Lung (tissue), 11 donors: ENCODE measurements at regions not wholly inside any gene's neighbourhood (a gene's known extent, or its start where the extent isn't known, plus 50 kb on each side); places are given as distances from the start of the nearest gene placed in this dataset.

Experiments used
- ATAC-seq: fragments of 200-7000 bp; cut with Tn5 transposase; one replicate; pipeline ENCODE4 v1.9.1; 2020; ENCODE audit warnings: moderate number of reproducible peaks; ENCODE audit not compliant: insufficient read depth, low FRiP score
- DNase-seq, 3 donors: peaks; one replicate each; pipeline ENCODE4 v3.0.0-alpha.2; 2013 to 2017
- H3K27ac ChIP-seq, 2 donors: one replicate each; pipeline ENCODE4 v1.5.1; 2013; ENCODE audit warnings: mild to moderate bottlenecking in 2 of 2, moderate library complexity in 2 of 2, control low read depth in 1 of 2, inconsistent platforms in 1 of 2, low read depth in 1 of 2, low read length in 1 of 2
- H3K27me3 ChIP-seq, 3 donors: one replicate each; pipeline ENCODE4 v1.5.1; 2013; ENCODE audit warnings: low read length in 2 of 3; ENCODE audit not compliant: control insufficient read depth in 3 of 3, insufficient read depth in 3 of 3
- H3K36me3 ChIP-seq, 4 donors: one replicate each; pipeline ENCODE4 v1.5.1; 2013; ENCODE audit warnings: low read length in 4 of 4, mild to moderate bottlenecking in 1 of 4, moderate library complexity in 1 of 4; ENCODE audit not compliant: control insufficient read depth in 4 of 4, insufficient read depth in 4 of 4
- H3K4me1 ChIP-seq, 5 donors: one replicate each; pipeline ENCODE4 v1.5.1; 2013; ENCODE audit warnings: low read length in 5 of 5, mild to moderate bottlenecking in 2 of 5, moderate library complexity in 1 of 5; ENCODE audit not compliant: control insufficient read depth in 5 of 5, insufficient read depth in 5 of 5
- H3K4me3 ChIP-seq: one replicate; pipeline ENCODE4 v1.5.1; 2013; ENCODE audit warnings: mild to moderate bottlenecking, control low read depth, moderate library complexity
- H3K9ac ChIP-seq, 2 donors: one replicate each; pipeline ENCODE4 v1.5.1; 2013; ENCODE audit warnings: low read length in 2 of 2, control low read depth in 1 of 2; ENCODE audit not compliant: insufficient read depth in 1 of 2
- H3K9me3 ChIP-seq, 4 donors: one replicate each; pipeline ENCODE4 v1.5.1; 2013; ENCODE audit warnings: low read length in 3 of 4, mild to moderate bottlenecking in 1 of 4, moderate library complexity in 1 of 4; ENCODE audit not compliant: control insufficient read depth in 4 of 4, insufficient read depth in 3 of 4
- CTCF ChIP-seq: IDR thresholded peaks from 2 replicates; pipeline ENCODE4 v1.5.1; 2012; ENCODE audit warnings: mild to moderate bottlenecking; ENCODE audit errors: control extremely low read depth, extremely low read depth
- WGBS, 2 donors: extraction: QIAGEN DNeasy Blood & Tissue Kit; methylation state at CpG; one replicate each; pipeline ENCODE4 v1.1.7; 2013; 5-methylcytosine and 5-hydroxymethylcytosine counted together
- donor health status: control.
- donor health status: control.
- donor health status: Bipolar disorder and iron deficiency.
- donor health status: healthy.
- donor health status: DM: yes; HTN: yes; CAD: no.

- WGBS, 2 donors = 50 to 62% methylated on average over 2 of the region's 2 CpGs
These were observed 64.9 kb upstream of the PCED1B start for GRCh38 chr12:47014474-47014873.

DNA sequence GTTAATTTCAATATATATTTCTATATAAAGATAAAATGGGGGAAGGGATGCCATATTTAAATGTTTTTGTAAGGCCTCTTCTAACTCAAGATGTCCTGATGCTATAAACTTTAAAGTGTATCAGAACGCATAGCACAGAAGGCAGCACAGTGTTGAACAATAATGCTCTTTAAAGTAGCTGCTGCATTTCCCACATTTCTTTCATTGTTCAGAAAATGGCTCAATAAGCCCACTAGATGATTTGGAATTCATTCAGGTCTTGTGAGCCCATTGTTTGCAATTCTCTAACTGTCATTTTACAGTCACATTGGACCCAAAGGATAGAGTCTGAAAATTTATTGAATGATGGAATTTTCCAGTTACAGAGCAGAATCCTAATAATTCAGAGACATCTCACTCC, 64.0 kb upstream of the PCED1B start:
- ATAC-seq (no peak), DNase-seq (no peak)
- H3K4me1 ChIP-seq = no peaks in the 10 kb centered on the region
- H3K4me3 ChIP-seq = no peak overlapping the region
- no peaks in the 10 kb centered on the region for H3K36me3 ChIP-seq
- H3K9ac ChIP-seq = no peak overlapping the region
- no peak overlapping the region for H3K27ac ChIP-seq
- H3K27me3 ChIP-seq = no peaks in the 10 kb centered on the region
- WGBS, 2 donors = 92 to 98% methylated on average over 1 of the region's 1 CpG
- H3K9me3 ChIP-seq = no peaks in the 10 kb centered on the region
- TF ChIP-seq CTCF = no peak

More at GRCh38 chr12:47014474-47014873, 64.9 kb upstream of the PCED1B start:
- Histone ChIP-seq H3K27ac (no peak overlapping the region), H3K27me3 (no peaks in the 10 kb centered on the region), H3K4me3 (no peak overlapping the region), H3K9ac (no peak overlapping the region), H3K4me1 (no peaks in the 10 kb centered on the region), H3K36me3 (no peaks in the 10 kb centered on the region), H3K9me3 (peaks cover 0 to 3% (median 0%) of the 10 kb centered on the region in 4 donors)
- ATAC-seq = no peak
- no peak for DNase-seq
- TF ChIP-seq CTCF = no peak

DNA sequence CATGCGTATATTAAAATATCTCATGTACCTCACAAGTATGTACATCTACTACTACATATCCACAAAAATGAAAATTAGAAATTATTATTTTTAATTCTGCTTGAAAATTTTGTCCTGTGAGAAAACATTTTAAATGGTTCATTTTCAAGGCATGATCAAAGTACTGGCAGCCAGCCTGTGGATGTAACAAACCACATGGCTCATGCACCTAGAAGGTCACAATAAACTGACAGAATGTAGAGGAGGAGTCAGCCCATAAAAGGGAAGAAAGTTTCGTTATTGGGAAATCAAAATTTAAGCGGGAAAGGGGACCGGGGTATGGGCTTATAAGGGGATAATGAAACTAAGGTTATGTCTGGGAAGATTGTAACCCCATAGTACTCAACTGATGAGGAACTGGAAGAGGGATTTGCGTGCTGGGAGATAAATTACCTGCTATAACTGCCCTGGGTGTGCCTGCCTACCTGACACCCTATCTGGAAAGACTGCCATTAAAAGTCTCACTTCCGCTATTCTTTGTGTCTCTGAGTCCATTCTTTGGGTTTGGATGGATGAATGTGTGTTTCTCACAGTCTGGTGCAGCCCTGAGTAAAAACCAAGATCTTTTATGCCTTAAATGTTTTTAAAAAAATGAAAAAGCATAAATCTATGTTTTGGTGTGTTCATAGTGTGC, 62.2 kb upstream of the PCED1B start:
- TF ChIP-seq CTCF = no peak
- no peaks in the 10 kb centered on the region for H3K9me3 ChIP-seq

More for the DNA sequence above, 62.2 kb upstream of the PCED1B start:
- no peak overlapping the region for H3K9ac ChIP-seq
- H3K4me1 ChIP-seq = no peaks in the 10 kb centered on the region
- no peaks in the 10 kb centered on the region for H3K27me3 ChIP-seq
- ATAC-seq = no peak
- WGBS, 2 donors = 87 to 89% methylated on average over 6 of the region's 6 CpGs
- H3K4me3 ChIP-seq = no peak overlapping the region
- no peak for DNase-seq
- no peak overlapping the region for H3K27ac ChIP-seq
- H3K36me3 ChIP-seq = no peaks in the 10 kb centered on the region
